NT2/D1 (cell line): ENCODE measurements at regions not wholly inside any gene's neighbourhood (a gene's known extent, or its start where the extent isn't known, plus 50 kb on each side); places are given as distances from the start of the nearest gene placed in this dataset.

ENCODE experiments used
- SUZ12 ChIP-seq: IDR thresholded peaks from 2 replicates; pipeline ENCODE4 v1.6.1; 2011; ENCODE audit not compliant: insufficient read length, insufficient read depth; ENCODE audit errors: extremely low read depth
- YY1 ChIP-seq: IDR thresholded peaks from 2 replicates; pipeline ENCODE4 v1.6.1; 2011; ENCODE audit not compliant: insufficient read length, insufficient read depth

DNA sequence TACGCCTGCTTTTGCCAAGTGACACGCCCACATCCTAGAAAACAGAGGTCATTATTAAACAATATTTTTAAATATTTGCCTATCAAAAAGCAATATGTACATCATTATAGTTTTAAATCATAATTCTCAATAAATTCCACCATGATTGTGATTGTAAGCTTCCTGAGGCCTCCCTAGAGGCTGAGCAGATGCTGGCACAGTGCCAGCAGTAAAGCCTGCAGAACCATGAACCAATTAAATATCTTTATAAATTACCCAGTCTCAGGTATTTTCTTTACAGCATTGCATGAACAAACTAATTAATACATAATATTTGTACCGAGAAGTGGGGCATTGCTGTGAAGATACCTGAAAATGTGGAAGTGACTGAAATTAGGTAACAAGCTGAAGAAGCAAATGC is 174.7 kb upstream of the TMEM196 start:
- no peak for TF ChIP-seq YY1
- no peak for TF ChIP-seq SUZ12
